ENCODE measurements at regions not wholly inside any gene's neighbourhood (a gene's known extent, or its start where the extent isn't known, plus 50 kb on each side); places are given as distances from the start of the nearest gene placed in this dataset.

GRCh38 chr20:39263076-39263475 lies 300.9 kb downstream of the DHX35 start:
- Histone ChIP-seq H3K27ac (ENCODE audit: insufficient read depth in 1 of 2, low read depth in 1 of 2, low read length in 2 of 2, poor library complexity in 1 of 2, severe bottlenecking in 2 of 2) (no peak overlapping the region), H3K27me3 (replicated peaks in 2 of 5; ENCODE audit: control insufficient read depth in 4 of 5, insufficient read depth in 5 of 5, low read length in 4 of 5) (no peaks in the 10 kb centered on the region), H3K4me1 (ENCODE audit: control extremely low read depth in 1 of 4, control insufficient read depth in 4 of 4, insufficient read depth in 4 of 4, low read length in 3 of 4) (no peaks in the 10 kb centered on the region), H3K9me3 (ENCODE audit: control extremely low read depth in 1 of 5, control insufficient read depth in 4 of 5, insufficient read depth in 2 of 5, low read depth in 1 of 5, low read length in 4 of 5) (no peaks in the 10 kb centered on the region), H3K4me3 (ENCODE audit: control insufficient read depth in 1 of 7, extremely low read depth in 1 of 7, insufficient read depth in 4 of 7, low read depth in 2 of 7, low read length in 6 of 7) (no peak overlapping the region), H3K36me3 (ENCODE audit: control insufficient read depth in 4 of 4, insufficient read depth in 4 of 4, low read length in 3 of 4) (no peaks in the 10 kb centered on the region)
- CTCF ChIA-PET: interaction anchor here (1.2 to 1.3 kb wide), 2 partner anchors 16 to 629 kb away, joined by 3 to 4 read pairs; no protein-coding TSS in a partner anchor
- no peak for DNase-seq
- POLR2A ChIA-PET: no interaction called here

- no peaks in the 10 kb centered on the region for H3K27me3 ChIP-seq (replicated peaks in 2 of 5; ENCODE audit: control insufficient read depth in 4 of 5, insufficient read depth in 5 of 5, low read length in 4 of 5)
- WGBS (ENCODE audit: insufficient coverage): 100% methylated on average over 2 of the region's 2 CpGs
- DNase-seq: no peak
- no peak overlapping the region for H3K4me3 ChIP-seq (ENCODE audit: control insufficient read depth in 1 of 7, extremely low read depth in 1 of 7, insufficient read depth in 4 of 7, low read depth in 2 of 7, low read length in 6 of 7)
- no peaks in the 10 kb centered on the region for H3K4me1 ChIP-seq (ENCODE audit: control extremely low read depth in 1 of 4, control insufficient read depth in 4 of 4, insufficient read depth in 4 of 4, low read length in 3 of 4)
- CTCF ChIA-PET: interaction anchor here (1.0 kb wide), 1 partner anchor 9 kb away, joined by 5 read pairs; no protein-coding TSS in a partner anchor
- POLR2A ChIA-PET: no interaction called here
- no peaks in the 10 kb centered on the region for H3K36me3 ChIP-seq (ENCODE audit: control insufficient read depth in 4 of 4, insufficient read depth in 4 of 4, low read length in 3 of 4)
- H3K9me3 ChIP-seq (ENCODE audit: control extremely low read depth in 1 of 5, control insufficient read depth in 4 of 5, insufficient read depth in 2 of 5, low read depth in 1 of 5, low read length in 4 of 5): no peaks in the 10 kb centered on the region
- no peak overlapping the region for H3K27ac ChIP-seq (ENCODE audit: insufficient read depth in 1 of 2, low read depth in 1 of 2, low read length in 2 of 2, poor library complexity in 1 of 2, severe bottlenecking in 2 of 2)
These were observed 297.7 kb downstream of the DHX35 start for GRCh38 chr20:39259808-39260207.

- Histone ChIP-seq H3K4me1 (ENCODE audit: control extremely low read depth in 1 of 4, control insufficient read depth in 4 of 4, insufficient read depth in 4 of 4, low read length in 3 of 4) (no peaks in the 10 kb centered on the region), H3K9me3 (ENCODE audit: control extremely low read depth in 1 of 5, control insufficient read depth in 4 of 5, insufficient read depth in 2 of 5, low read depth in 1 of 5, low read length in 4 of 5) (no peaks in the 10 kb centered on the region), H3K27me3 (replicated peaks in 2 of 5; ENCODE audit: control insufficient read depth in 4 of 5, insufficient read depth in 5 of 5, low read length in 4 of 5) (no peaks in the 10 kb centered on the region), H3K27ac (ENCODE audit: insufficient read depth in 1 of 2, low read depth in 1 of 2, low read length in 2 of 2, poor library complexity in 1 of 2, severe bottlenecking in 2 of 2) (no peak overlapping the region), H3K36me3 (ENCODE audit: control insufficient read depth in 4 of 4, insufficient read depth in 4 of 4, low read length in 3 of 4) (no peaks in the 10 kb centered on the region), H3K4me3 (ENCODE audit: control insufficient read depth in 1 of 7, extremely low read depth in 1 of 7, insufficient read depth in 4 of 7, low read depth in 2 of 7, low read length in 6 of 7) (no peak overlapping the region)
- WGBS (ENCODE audit: insufficient coverage): 95% methylated on average over 5 of the region's 6 CpGs
- DNase-seq: no peak
- ChIA-PET POLR2A (no interaction called here), CTCF (interaction anchor here (2.1 kb wide), 1 partner anchor 10 kb away, joined by 6 read pairs; no protein-coding TSS in a partner anchor)
These were observed 297.1 kb downstream of the DHX35 start for GRCh38 chr20:39259010-39259803.

- H3K27ac ChIP-seq (ENCODE audit: insufficient read depth in 1 of 2, low read depth in 1 of 2, low read length in 2 of 2, poor library complexity in 1 of 2, severe bottlenecking in 2 of 2): no peak overlapping the region
- CTCF ChIA-PET: interaction anchor here (2.1 kb wide), 1 partner anchor 11 kb away, joined by 6 read pairs; no protein-coding TSS in a partner anchor
- no peaks in the 10 kb centered on the region for H3K36me3 ChIP-seq (ENCODE audit: control insufficient read depth in 4 of 4, insufficient read depth in 4 of 4, low read length in 3 of 4)
- H3K9me3 ChIP-seq (ENCODE audit: control extremely low read depth in 1 of 5, control insufficient read depth in 4 of 5, insufficient read depth in 2 of 5, low read depth in 1 of 5, low read length in 4 of 5): no peaks in the 10 kb centered on the region
- no peak for DNase-seq
- no peak overlapping the region for H3K4me3 ChIP-seq (ENCODE audit: control insufficient read depth in 1 of 7, extremely low read depth in 1 of 7, insufficient read depth in 4 of 7, low read depth in 2 of 7, low read length in 6 of 7)
- POLR2A ChIA-PET: no interaction called here
- no peaks in the 10 kb centered on the region for H3K27me3 ChIP-seq (replicated peaks in 2 of 5; ENCODE audit: control insufficient read depth in 4 of 5, insufficient read depth in 5 of 5, low read length in 4 of 5)
- no peaks in the 10 kb centered on the region for H3K4me1 ChIP-seq (ENCODE audit: control extremely low read depth in 1 of 4, control insufficient read depth in 4 of 4, insufficient read depth in 4 of 4, low read length in 3 of 4)
- WGBS (ENCODE audit: insufficient coverage): 90% methylated on average over 2 of the region's 4 CpGs
These were observed 296.1 kb downstream of the DHX35 start for GRCh38 chr20:39258253-39258652.

GRCh38 chr20:39253051-39253755 lies 291.1 kb downstream of the DHX35 start:
- H3K4me1 ChIP-seq (ENCODE audit: control extremely low read depth in 1 of 4, control insufficient read depth in 4 of 4, insufficient read depth in 4 of 4, low read length in 3 of 4): peaks cover 3 to 21% (median 8%) of the 10 kb centered on the region in 4 experiments
- 84% methylated on average over 7 of the region's 9 CpGs for WGBS (ENCODE audit: insufficient coverage)
- H3K9me3 ChIP-seq (ENCODE audit: control extremely low read depth in 1 of 5, control insufficient read depth in 4 of 5, insufficient read depth in 2 of 5, low read depth in 1 of 5, low read length in 4 of 5): no peaks in the 10 kb centered on the region
- H3K27me3 ChIP-seq (replicated peaks in 2 of 5; ENCODE audit: control insufficient read depth in 4 of 5, insufficient read depth in 5 of 5, low read length in 4 of 5): no peaks in the 10 kb centered on the region
- POLR2A ChIA-PET: no interaction called here
- no peak for DNase-seq
- no peaks in the 10 kb centered on the region for H3K36me3 ChIP-seq (ENCODE audit: control insufficient read depth in 4 of 4, insufficient read depth in 4 of 4, low read length in 3 of 4)
- no peak overlapping the region for H3K4me3 ChIP-seq (ENCODE audit: control insufficient read depth in 1 of 7, extremely low read depth in 1 of 7, insufficient read depth in 4 of 7, low read depth in 2 of 7, low read length in 6 of 7)
- H3K27ac ChIP-seq (ENCODE audit: insufficient read depth in 1 of 2, low read depth in 1 of 2, low read length in 2 of 2, poor library complexity in 1 of 2, severe bottlenecking in 2 of 2): no peak overlapping the region
- CTCF ChIA-PET: no interaction called here

GRCh38 chr20:39252035-39252434 lies 289.9 kb downstream of the DHX35 start:
- Histone ChIP-seq H3K4me3 (ENCODE audit: control insufficient read depth in 1 of 7, extremely low read depth in 1 of 7, insufficient read depth in 4 of 7, low read depth in 2 of 7, low read length in 6 of 7) (no peak overlapping the region), H3K9me3 (ENCODE audit: control extremely low read depth in 1 of 5, control insufficient read depth in 4 of 5, insufficient read depth in 2 of 5, low read depth in 1 of 5, low read length in 4 of 5) (no peaks in the 10 kb centered on the region), H3K4me1 (ENCODE audit: control extremely low read depth in 1 of 4, control insufficient read depth in 4 of 4, insufficient read depth in 4 of 4, low read length in 3 of 4) (peaks cover 3 to 21% (median 8%) of the 10 kb centered on the region in 4 experiments), H3K27me3 (replicated peaks in 2 of 5; ENCODE audit: control insufficient read depth in 4 of 5, insufficient read depth in 5 of 5, low read length in 4 of 5) (no peaks in the 10 kb centered on the region), H3K36me3 (ENCODE audit: control insufficient read depth in 4 of 4, insufficient read depth in 4 of 4, low read length in 3 of 4) (no peaks in the 10 kb centered on the region), H3K27ac (ENCODE audit: insufficient read depth in 1 of 2, low read depth in 1 of 2, low read length in 2 of 2, poor library complexity in 1 of 2, severe bottlenecking in 2 of 2) (no peak overlapping the region)
- POLR2A ChIA-PET: no interaction called here
- no peak for DNase-seq
- 90% methylated on average over 5 of the region's 6 CpGs for WGBS (ENCODE audit: insufficient coverage)
- CTCF ChIA-PET: no interaction called here

- H3K27ac ChIP-seq (ENCODE audit: insufficient read depth in 1 of 2, low read depth in 1 of 2, low read length in 2 of 2, poor library complexity in 1 of 2, severe bottlenecking in 2 of 2): no peak overlapping the region
- ChIA-PET CTCF (interaction anchor here (1.2 kb wide), 1 partner anchor 15 kb away, joined by 3 read pairs; no protein-coding TSS in a partner anchor), POLR2A (interaction anchor here (0.6 kb wide), 1 partner anchor 513 kb away, joined by 7 read pairs; no protein-coding TSS in a partner anchor)
- no peaks in the 10 kb centered on the region for H3K27me3 ChIP-seq (replicated peaks in 2 of 5; ENCODE audit: control insufficient read depth in 4 of 5, insufficient read depth in 5 of 5, low read length in 4 of 5)
- WGBS (ENCODE audit: insufficient coverage): 25% methylated on average over 3 of the region's 4 CpGs
- peaks cover 3 to 30% (median 13%) of the 10 kb centered on the region in 4 experiments for H3K4me1 ChIP-seq (ENCODE audit: control extremely low read depth in 1 of 4, control insufficient read depth in 4 of 4, insufficient read depth in 4 of 4, low read length in 3 of 4)
- H3K4me3 ChIP-seq (ENCODE audit: control insufficient read depth in 1 of 7, extremely low read depth in 1 of 7, insufficient read depth in 4 of 7, low read depth in 2 of 7, low read length in 6 of 7): no peak overlapping the region
- no peaks in the 10 kb centered on the region for H3K9me3 ChIP-seq (ENCODE audit: control extremely low read depth in 1 of 5, control insufficient read depth in 4 of 5, insufficient read depth in 2 of 5, low read depth in 1 of 5, low read length in 4 of 5)
- peak in 2 of 3 donors; percentile 41 to 48 for DNase-seq
- no peaks in the 10 kb centered on the region for H3K36me3 ChIP-seq (ENCODE audit: control insufficient read depth in 4 of 4, insufficient read depth in 4 of 4, low read length in 3 of 4)
These were observed 287.7 kb downstream of the DHX35 start for GRCh38 chr20:39249798-39250197.

Measured in common myeloid progenitor, CD34-positive (primary cell).